Gastrocnemius medialis (tissue), 4 donors: ENCODE measurements at regions not wholly inside any gene's neighbourhood (a gene's known extent, or its start where the extent isn't known, plus 50 kb on each side); places are given as distances from the start of the nearest gene placed in this dataset.

Source experiments
- CTCF ChIP-seq, 5 experiments: fragments of 450-650 bp in 3 of 5; fragments of 200-600 bp in 2 of 5; sonication (generic) in 2 of 5; IDR thresholded peaks in 4 of 5; conservative IDR thresholded peaks in 1 of 5; 1 replicate in 4 of 5; 2 replicates in 1 of 5; pipeline ENCODE4 v1.5.1; 2016 to 2019; ENCODE audit warnings: antibody characterized with exemption in 5 of 5, mild to moderate bottlenecking in 3 of 5, moderate library complexity in 3 of 5
- POLR2A ChIP-seq, 2 donors: fragments of 450-650 bp; IDR thresholded peaks; one replicate each; pipeline ENCODE4 v1.6.1; 2017; ENCODE audit warnings: antibody characterized with exemption in 2 of 2, mild to moderate bottlenecking in 2 of 2, moderate library complexity in 2 of 2

- no peak for TF ChIP-seq CTCF (IDR thresholded peaks at IDR 0.05 in 4 of 5, conservative IDR thresholded peaks at IDR 0.05 in 1 of 5)
- no peak for TF ChIP-seq POLR2A (IDR thresholded peaks at IDR 0.05)
These were observed 430.9 kb downstream of the SPRY1 start for GRCh38 chr4:123827511-123827910.
